ENCODE measurements at regions not wholly inside any gene's neighbourhood (a gene's known extent, or its start where the extent isn't known, plus 50 kb on each side); places are given as distances from the start of the nearest gene placed in this dataset.
"Not testable (repeated sequence)": the region's sequence is repeated elsewhere in the genome, so short reads cannot be mapped to it uniquely, and the experiment has no call there.

- POLR2A ChIA-PET (ENCODE audit: partially characterized antibody); FAIRE-seq; H2BK12ac ChIP-seq (ENCODE audit: low read depth, low read length): not testable (repeated sequence)
Observed at GRCh38 chr16:88155681-88156080, 204.4 kb downstream of the BANP start.

GRCh38 chr16:88156640-88157283, 205.5 kb downstream of the BANP start:
- CTCF ChIA-PET (ENCODE audit: partially characterized antibody); H4K20me1 ChIP-seq (replicated peaks in 1 of 2; ENCODE audit: control insufficient read depth in 1 of 2, insufficient read depth in 2 of 2, low read length in 2 of 2); H2BK20ac ChIP-seq (ENCODE audit: low read length); H2BK12ac ChIP-seq (ENCODE audit: low read depth, low read length); H4K8ac ChIP-seq (ENCODE audit: extremely low read depth, insufficient read depth, low read length); H2BK120ac ChIP-seq (replicated peaks; ENCODE audit: low read depth, low read length); H3K56ac ChIP-seq (replicated peaks; ENCODE audit: insufficient read length, low read depth, low read length); H3K23me2 ChIP-seq (ENCODE audit: low read depth, low read length); H3K4me1 ChIP-seq (replicated peaks in 1 of 4; ENCODE audit: control insufficient read depth in 3 of 4, insufficient read depth in 4 of 4, low read length in 3 of 4); H3K4ac ChIP-seq (replicated peaks; ENCODE audit: insufficient read length, low read depth, low read length); H3K4me2 ChIP-seq (ENCODE audit: insufficient read depth in 1 of 2, low read depth in 2 of 2, low read length in 2 of 2); H3K79me1 ChIP-seq (ENCODE audit: low read depth, low read length); H3K23ac ChIP-seq (ENCODE audit: insufficient read length); POLR2A ChIA-PET (ENCODE audit: partially characterized antibody); H2AFZ ChIP-seq (ENCODE audit: low read length); H2BK5ac ChIP-seq (ENCODE audit: low read depth, low read length); FAIRE-seq; H3K14ac ChIP-seq (ENCODE audit: insufficient read length); DNase-seq (ENCODE audit: low read depth in 1 of 2, low spot score in 2 of 2); H4K91ac ChIP-seq (replicated peaks; ENCODE audit: insufficient read length, low read length); H2AK5ac ChIP-seq (ENCODE audit: low read depth, low read length); H3K27me3 ChIP-seq (replicated peaks in 1 of 4; ENCODE audit: control insufficient read depth in 3 of 4, extremely low read depth in 1 of 4, insufficient read depth in 3 of 4, low read length in 3 of 4); H3K4me3 ChIP-seq (ENCODE audit: extremely low read depth in 1 of 4, insufficient read depth in 2 of 4, low read depth in 3 of 4, low read length in 4 of 4); H2BK15ac ChIP-seq (ENCODE audit: low read length); H3K27ac ChIP-seq (ENCODE audit: low read depth, low read length); H4K5ac ChIP-seq (ENCODE audit: insufficient read length, low read depth, low read length); H3K9me3 ChIP-seq (ENCODE audit: insufficient read depth in 2 of 2, low read depth in 1 of 2, low read length in 1 of 2); H3K79me2 ChIP-seq (ENCODE audit: control insufficient read depth in 1 of 2, insufficient read depth in 2 of 2, low read length in 2 of 2); H3K9ac ChIP-seq (replicated peaks in 1 of 4; ENCODE audit: extremely low read depth in 1 of 4, low read depth in 3 of 4, low read length in 3 of 4); H3K36me3 ChIP-seq (ENCODE audit: control insufficient read depth in 2 of 4, insufficient read depth in 4 of 4, low read length in 3 of 4); H3K18ac ChIP-seq (ENCODE audit: extremely low read depth, low read length): not testable (repeated sequence)
- WGBS, 2 experiments (ENCODE audit: extremely low coverage in 1 of 2, insufficient coverage in 1 of 2, insufficient read length in 1 of 2, insufficient replicate concordance in 2 of 2, low coverage in 1 of 2, low lambda C conversion rate in 2 of 2, missing lambda C conversion rate in 1 of 2), result 84% methylated on average over 6 of the region's 14 CpGs; no CpG with 5 or more reads in 1 of the 2 experiments

More at GRCh38 chr16:88155681-88156080, 204.4 kb downstream of the BANP start:
- H3K4me1 ChIP-seq (replicated peaks in 1 of 4; ENCODE audit: control insufficient read depth in 3 of 4, insufficient read depth in 4 of 4, low read length in 3 of 4); H2BK5ac ChIP-seq (ENCODE audit: low read depth, low read length); H4K20me1 ChIP-seq (replicated peaks in 1 of 2; ENCODE audit: control insufficient read depth in 1 of 2, insufficient read depth in 2 of 2, low read length in 2 of 2); H3K79me1 ChIP-seq (ENCODE audit: low read depth, low read length); H3K18ac ChIP-seq (ENCODE audit: extremely low read depth, low read length); H3K56ac ChIP-seq (replicated peaks; ENCODE audit: insufficient read length, low read depth, low read length); H4K8ac ChIP-seq (ENCODE audit: extremely low read depth, insufficient read depth, low read length); H2BK15ac ChIP-seq (ENCODE audit: low read length); H3K79me2 ChIP-seq (ENCODE audit: control insufficient read depth in 1 of 2, insufficient read depth in 2 of 2, low read length in 2 of 2); H4K91ac ChIP-seq (replicated peaks; ENCODE audit: insufficient read length, low read length); H2AFZ ChIP-seq (ENCODE audit: low read length); H3K23me2 ChIP-seq (ENCODE audit: low read depth, low read length); H3K4ac ChIP-seq (replicated peaks; ENCODE audit: insufficient read length, low read depth, low read length); H2BK120ac ChIP-seq (replicated peaks; ENCODE audit: low read depth, low read length); H3K14ac ChIP-seq (ENCODE audit: insufficient read length); H2BK20ac ChIP-seq (ENCODE audit: low read length); DNase-seq (ENCODE audit: low read depth in 1 of 2, low spot score in 2 of 2); H3K9ac ChIP-seq (replicated peaks in 1 of 4; ENCODE audit: extremely low read depth in 1 of 4, low read depth in 3 of 4, low read length in 3 of 4); H4K5ac ChIP-seq (ENCODE audit: insufficient read length, low read depth, low read length); H3K36me3 ChIP-seq (ENCODE audit: control insufficient read depth in 2 of 4, insufficient read depth in 4 of 4, low read length in 3 of 4); H3K27me3 ChIP-seq (replicated peaks in 1 of 4; ENCODE audit: control insufficient read depth in 3 of 4, extremely low read depth in 1 of 4, insufficient read depth in 3 of 4, low read length in 3 of 4); H3K23ac ChIP-seq (ENCODE audit: insufficient read length); H3K27ac ChIP-seq (ENCODE audit: low read depth, low read length); CTCF ChIA-PET (ENCODE audit: partially characterized antibody); H3K4me3 ChIP-seq (ENCODE audit: extremely low read depth in 1 of 4, insufficient read depth in 2 of 4, low read depth in 3 of 4, low read length in 4 of 4); H3K4me2 ChIP-seq (ENCODE audit: insufficient read depth in 1 of 2, low read depth in 2 of 2, low read length in 2 of 2); H3K9me3 ChIP-seq (ENCODE audit: insufficient read depth in 2 of 2, low read depth in 1 of 2, low read length in 1 of 2); H2AK5ac ChIP-seq (ENCODE audit: low read depth, low read length): not testable (repeated sequence)
- 82% methylated on average over 7 of the region's 10 CpGs; no CpG with 5 or more reads in 1 of the 2 experiments for WGBS, 2 experiments (ENCODE audit: extremely low coverage in 1 of 2, insufficient coverage in 1 of 2, insufficient read length in 1 of 2, insufficient replicate concordance in 2 of 2, low coverage in 1 of 2, low lambda C conversion rate in 2 of 2, missing lambda C conversion rate in 1 of 2)

Data from H1 (cell line).